Glutamatergic neuron (in vitro differentiated cells): ENCODE measurements at regions not wholly inside any gene's neighbourhood (a gene's known extent, or its start where the extent isn't known, plus 50 kb on each side); places are given as distances from the start of the nearest gene placed in this dataset.

Source experiments
- DNase-seq: peaks from one replicate; pipeline ENCODE4 v3.0.0; 2022
- H3K27ac Mint-ChIP-seq: one replicate; pipeline ENCODE4 v1.8.0; 2020; ENCODE audit warnings: mild to moderate bottlenecking, mixed read lengths, inconsistent platforms; ENCODE audit not compliant: unreplicated experiment
- H3K27me3 Mint-ChIP-seq: one replicate; pipeline ENCODE4 v1.8.0; 2020; ENCODE audit warnings: mild to moderate bottlenecking, moderate library complexity, mixed read lengths, inconsistent platforms; ENCODE audit not compliant: unreplicated experiment
- H3K36me3 Mint-ChIP-seq: one replicate; pipeline ENCODE4 v1.8.0; 2020; ENCODE audit warnings: mild to moderate bottlenecking, mixed read lengths, inconsistent platforms; ENCODE audit not compliant: unreplicated experiment
- H3K4me1 Mint-ChIP-seq: one replicate; pipeline ENCODE4 v1.8.0; 2020; ENCODE audit warnings: mild to moderate bottlenecking, low read depth, mixed read lengths, inconsistent platforms; ENCODE audit not compliant: unreplicated experiment
- H3K4me3 Mint-ChIP-seq: one replicate; pipeline ENCODE4 v1.8.0; 2020; ENCODE audit warnings: mild to moderate bottlenecking, mixed read lengths, inconsistent platforms; ENCODE audit not compliant: unreplicated experiment
- H3K9me3 Mint-ChIP-seq: one replicate; pipeline ENCODE4 v1.8.0; 2020; ENCODE audit warnings: mild to moderate bottlenecking, moderate library complexity, mixed read lengths, inconsistent platforms; ENCODE audit not compliant: unreplicated experiment
- TF ChIP-seq, protein P1 (sequence below): fragments of 200-600 bp; sonication (generic); IDR thresholded peaks from one replicate; pipeline ENCODE4 v1.5.0; 2021; ENCODE audit not compliant: partially characterized antibody, unreplicated experiment

DNA sequence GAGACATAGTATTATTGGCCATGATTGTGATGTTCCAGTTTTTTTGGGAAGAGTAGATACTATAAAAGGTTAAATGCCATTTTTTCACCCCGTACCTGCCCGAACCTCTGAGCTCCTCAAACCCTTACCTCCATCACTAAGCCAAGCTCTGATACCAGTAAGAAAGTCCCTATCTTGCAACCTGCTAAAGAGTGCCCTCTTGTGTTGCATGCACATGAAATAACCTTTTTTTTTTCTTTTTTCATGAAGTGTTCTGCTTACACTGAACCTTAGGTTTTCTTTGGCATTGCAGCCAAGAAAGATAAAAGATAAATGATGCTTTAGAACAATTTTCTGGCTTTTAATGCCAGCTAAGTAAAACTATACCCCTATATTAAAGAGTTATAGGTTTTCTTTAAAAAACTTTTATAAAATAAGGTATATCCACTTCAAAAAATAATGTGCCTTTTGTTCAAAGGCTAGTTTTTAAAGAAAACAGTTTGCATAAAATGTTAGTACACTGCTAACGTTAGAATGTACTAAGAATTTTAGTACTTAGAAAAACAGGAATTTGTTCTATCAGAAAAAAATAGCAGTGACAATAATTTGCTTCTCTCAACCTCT, 295.3 kb upstream of the PMFBP1 start:
- H3K27me3 Mint-ChIP-seq: no peaks in the 10 kb centered on the region
- TF ChIP-seq, protein P1, sequence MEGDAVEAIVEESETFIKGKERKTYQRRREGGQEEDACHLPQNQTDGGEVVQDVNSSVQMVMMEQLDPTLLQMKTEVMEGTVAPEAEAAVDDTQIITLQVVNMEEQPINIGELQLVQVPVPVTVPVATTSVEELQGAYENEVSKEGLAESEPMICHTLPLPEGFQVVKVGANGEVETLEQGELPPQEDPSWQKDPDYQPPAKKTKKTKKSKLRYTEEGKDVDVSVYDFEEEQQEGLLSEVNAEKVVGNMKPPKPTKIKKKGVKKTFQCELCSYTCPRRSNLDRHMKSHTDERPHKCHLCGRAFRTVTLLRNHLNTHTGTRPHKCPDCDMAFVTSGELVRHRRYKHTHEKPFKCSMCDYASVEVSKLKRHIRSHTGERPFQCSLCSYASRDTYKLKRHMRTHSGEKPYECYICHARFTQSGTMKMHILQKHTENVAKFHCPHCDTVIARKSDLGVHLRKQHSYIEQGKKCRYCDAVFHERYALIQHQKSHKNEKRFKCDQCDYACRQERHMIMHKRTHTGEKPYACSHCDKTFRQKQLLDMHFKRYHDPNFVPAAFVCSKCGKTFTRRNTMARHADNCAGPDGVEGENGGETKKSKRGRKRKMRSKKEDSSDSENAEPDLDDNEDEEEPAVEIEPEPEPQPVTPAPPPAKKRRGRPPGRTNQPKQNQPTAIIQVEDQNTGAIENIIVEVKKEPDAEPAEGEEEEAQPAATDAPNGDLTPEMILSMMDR: no peak
- H3K9me3 Mint-ChIP-seq: no peaks in the 10 kb centered on the region
- no peaks in the 10 kb centered on the region for H3K4me1 Mint-ChIP-seq
- DNase-seq: no peak
- no peaks in the 10 kb centered on the region for H3K36me3 Mint-ChIP-seq
- H3K4me3 Mint-ChIP-seq: no peak overlapping the region
- H3K27ac Mint-ChIP-seq: no peak overlapping the region

DNA sequence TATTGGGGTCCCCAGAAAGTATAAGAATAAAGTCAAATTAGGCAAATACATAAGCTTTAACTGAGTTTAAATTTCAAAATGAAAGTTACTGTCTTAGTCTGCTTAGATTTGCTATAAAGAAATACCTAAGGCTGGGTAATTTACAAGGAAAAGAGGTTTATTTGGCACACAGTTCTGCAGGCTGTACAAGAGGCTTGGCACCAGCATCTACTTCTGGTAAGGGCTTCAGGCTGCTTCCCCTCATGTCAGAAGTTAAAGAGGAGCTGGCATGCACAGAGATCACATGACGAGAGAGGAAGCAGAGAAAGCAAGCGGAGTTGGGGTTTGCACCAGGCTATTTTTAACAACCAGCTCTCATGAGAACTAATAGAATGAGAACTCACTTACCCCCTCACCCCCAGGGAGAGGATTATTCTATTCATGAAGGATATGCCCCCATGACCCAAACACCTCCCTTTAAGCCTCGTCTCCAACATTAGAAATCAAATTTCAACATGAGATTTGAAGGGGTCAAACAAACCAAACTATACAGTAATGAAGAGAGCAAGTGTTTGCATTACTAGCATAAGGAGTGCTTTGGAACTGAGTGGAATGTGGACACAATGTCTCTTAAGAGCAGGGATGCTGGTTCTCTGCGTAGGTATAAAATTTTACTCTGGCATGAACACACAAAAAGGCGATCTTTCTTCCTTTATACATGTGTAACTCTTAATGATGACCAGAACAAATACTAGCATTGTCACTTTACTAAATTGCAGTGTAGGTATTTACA, 292.8 kb upstream of the PMFBP1 start:
- Mint-ChIP-seq H3K4me3 (no peak overlapping the region), H3K4me1 (no peaks in the 10 kb centered on the region), H3K27ac (no peak overlapping the region), H3K27me3 (no peaks in the 10 kb centered on the region), H3K9me3 (no peaks in the 10 kb centered on the region), H3K36me3 (no peaks in the 10 kb centered on the region)
- TF ChIP-seq, protein P1: no peak
- no peak for DNase-seq

DNA sequence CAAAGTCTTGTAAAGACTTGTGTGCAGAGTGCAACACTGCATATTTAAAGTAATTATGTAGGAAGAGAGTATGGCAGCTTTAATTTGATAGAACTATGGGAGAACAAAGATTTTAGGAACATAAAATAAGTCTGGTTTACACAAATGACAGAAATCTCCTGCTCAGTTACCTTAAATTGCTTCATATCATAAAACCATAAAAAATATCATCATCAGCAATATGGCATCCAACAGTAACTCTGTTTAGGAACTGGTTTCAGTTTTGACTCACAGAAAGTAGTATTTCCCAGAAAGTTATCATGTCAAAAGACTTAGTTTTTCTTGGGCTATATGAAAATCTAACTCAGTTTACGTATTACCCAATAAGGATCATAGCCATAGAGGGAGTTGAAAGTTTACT, 292.1 kb upstream of the PMFBP1 start:
- DNase-seq: no peak
- no peaks in the 10 kb centered on the region for H3K36me3 Mint-ChIP-seq
- H3K27me3 Mint-ChIP-seq: no peaks in the 10 kb centered on the region
- H3K4me1 Mint-ChIP-seq: no peaks in the 10 kb centered on the region
- H3K9me3 Mint-ChIP-seq: no peaks in the 10 kb centered on the region
- TF ChIP-seq, protein P1: no peak
- no peak overlapping the region for H3K4me3 Mint-ChIP-seq
- H3K27ac Mint-ChIP-seq: no peak overlapping the region

DNA sequence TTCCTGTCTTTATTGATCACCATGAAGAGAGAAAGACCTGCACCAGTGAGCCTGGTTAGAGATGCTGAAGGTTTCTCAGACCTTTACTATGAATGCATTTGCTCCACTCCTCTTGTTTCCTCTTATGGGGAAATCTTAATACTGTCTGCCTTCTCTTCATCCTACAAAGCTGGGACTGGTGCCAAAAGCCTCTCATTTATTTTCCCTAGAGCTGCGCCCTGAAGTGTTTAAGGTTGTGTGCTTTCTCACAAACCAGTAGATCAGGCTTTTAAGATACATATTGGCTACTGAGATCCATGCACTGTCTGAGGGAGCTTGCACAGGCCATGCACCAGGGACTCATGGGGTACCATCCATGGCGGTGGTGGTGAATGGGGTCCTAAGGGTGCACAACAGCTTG, 286.1 kb upstream of the PMFBP1 start:
- TF ChIP-seq, protein P1: no peak
- Mint-ChIP-seq H3K36me3 (peaks cover 18% of the 10 kb centered on the region), H3K27me3 (no peaks in the 10 kb centered on the region), H3K9me3 (no peaks in the 10 kb centered on the region), H3K4me1 (no peaks in the 10 kb centered on the region), H3K27ac (no peak overlapping the region), H3K4me3 (no peak overlapping the region)
- DNase-seq: no peak

DNA sequence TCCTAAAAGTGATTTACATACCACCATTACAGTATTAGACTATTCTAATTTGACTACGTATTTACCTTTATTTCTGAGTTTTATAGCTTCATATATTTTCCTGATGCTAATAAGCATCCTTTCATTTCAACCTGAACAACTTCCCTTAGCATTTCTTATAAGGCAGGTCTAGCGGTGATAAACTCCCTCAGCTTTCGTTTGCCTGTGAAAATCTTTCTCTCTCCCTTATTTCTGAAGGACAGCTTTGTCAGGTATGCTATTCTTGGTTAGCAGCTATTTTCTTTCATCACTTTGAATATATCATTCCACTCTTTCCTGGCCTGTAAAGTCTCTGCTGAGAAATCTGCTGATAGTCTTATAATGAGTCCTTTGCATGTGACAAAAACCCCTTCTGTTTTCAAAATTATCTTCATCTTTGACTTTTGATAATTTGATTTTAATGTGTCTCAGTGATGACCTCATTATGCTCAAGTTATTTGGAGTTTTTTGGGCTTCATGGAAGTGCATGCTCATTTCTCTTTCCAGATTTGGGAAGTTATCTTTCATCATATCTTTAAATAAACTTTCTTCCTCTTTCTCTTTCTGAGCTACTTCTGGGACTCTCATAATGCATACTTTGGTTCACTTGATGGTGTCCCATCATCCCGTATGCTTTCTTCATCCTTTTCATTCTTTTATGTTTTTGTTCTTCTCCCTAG, 285.4 kb upstream of the PMFBP1 start:
- H3K36me3 Mint-ChIP-seq: peaks cover 18% of the 10 kb centered on the region
- DNase-seq: no peak
- H3K4me1 Mint-ChIP-seq: no peaks in the 10 kb centered on the region
- H3K4me3 Mint-ChIP-seq: no peak overlapping the region
- no peak overlapping the region for H3K27ac Mint-ChIP-seq
- H3K9me3 Mint-ChIP-seq: no peaks in the 10 kb centered on the region
- H3K27me3 Mint-ChIP-seq: no peaks in the 10 kb centered on the region
- TF ChIP-seq, protein P1: no peak
